Activated CD8-positive, alpha-beta memory T cell treated with anti-CD3 and anti-CD28 coated beads, Interleukin-2, amount 50 U/mL, for 4 hours (primary cell): ENCODE measurements at regions not wholly inside any gene's neighbourhood (a gene's known extent, or its start where the extent isn't known, plus 50 kb on each side); places are given as distances from the start of the nearest gene placed in this dataset.

Source experiments
- DNase-seq: peaks from one replicate; pipeline ENCODE4 v3.0.0-alpha.2; 2020

DNA sequence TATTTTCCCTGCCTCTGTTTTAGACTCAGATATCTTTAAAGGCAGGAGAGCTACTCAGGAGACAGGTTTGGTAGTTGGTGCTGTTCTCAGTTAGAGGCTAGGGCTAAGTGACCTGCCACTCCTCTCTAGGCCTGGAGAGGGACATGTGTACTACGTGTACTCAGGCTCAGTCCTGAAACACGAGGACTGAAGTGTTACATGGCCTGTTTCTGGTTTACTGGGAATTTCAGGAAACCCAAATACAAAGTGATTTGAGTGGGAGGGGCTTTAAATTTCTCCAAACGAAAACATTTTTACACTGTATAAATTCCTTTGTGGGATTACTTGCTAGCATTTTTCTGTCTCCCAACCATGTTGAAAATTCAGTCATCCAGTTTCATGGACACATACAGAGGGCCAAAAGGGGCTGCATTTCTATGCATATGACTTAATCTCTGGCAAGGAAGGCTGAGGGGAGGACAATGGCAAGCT, 343.3 kb downstream of the CYP26B1 start:
- no peak for DNase-seq

DNA sequence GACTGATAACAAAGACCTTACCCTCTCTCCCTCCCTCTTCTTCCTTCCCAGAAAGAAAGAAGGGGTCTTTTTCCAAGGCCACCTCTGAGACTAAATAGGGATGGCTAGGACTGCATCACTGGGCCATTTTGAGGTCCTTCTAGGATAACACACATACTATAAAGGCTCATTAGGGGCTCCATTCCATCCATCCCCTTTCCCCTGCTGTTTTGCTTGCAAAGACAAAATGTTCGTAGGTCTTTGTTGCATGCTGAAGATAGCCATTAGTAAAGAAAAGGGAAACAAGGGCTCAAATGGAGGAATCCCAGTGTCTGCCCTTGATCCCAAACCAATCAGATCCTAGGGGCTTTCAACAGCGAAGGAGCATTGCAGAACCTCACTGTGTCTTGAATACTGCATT, 344.3 kb downstream of the CYP26B1 start:
- no peak for DNase-seq

DNA sequence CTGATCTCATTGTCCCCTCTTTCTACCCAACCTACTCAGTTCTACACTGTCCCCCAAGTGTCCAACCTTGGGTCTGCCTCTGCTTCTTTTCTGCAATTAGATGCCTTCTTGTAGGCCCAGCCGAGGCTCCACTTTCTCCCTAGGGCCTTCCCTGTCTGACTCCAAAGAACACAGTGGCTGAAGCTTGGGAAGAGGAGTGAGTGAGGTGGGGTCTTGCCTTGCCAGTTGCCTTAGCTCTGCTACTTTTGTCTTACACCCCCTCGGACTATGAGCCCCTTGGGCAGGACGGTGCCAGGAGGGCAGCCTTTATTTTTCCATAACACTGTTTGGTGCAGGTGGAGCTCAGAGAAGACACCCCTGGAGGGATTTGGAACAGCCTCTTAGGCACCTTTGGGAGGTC, 345.1 kb downstream of the CYP26B1 start:
- DNase-seq, result no peak

DNA sequence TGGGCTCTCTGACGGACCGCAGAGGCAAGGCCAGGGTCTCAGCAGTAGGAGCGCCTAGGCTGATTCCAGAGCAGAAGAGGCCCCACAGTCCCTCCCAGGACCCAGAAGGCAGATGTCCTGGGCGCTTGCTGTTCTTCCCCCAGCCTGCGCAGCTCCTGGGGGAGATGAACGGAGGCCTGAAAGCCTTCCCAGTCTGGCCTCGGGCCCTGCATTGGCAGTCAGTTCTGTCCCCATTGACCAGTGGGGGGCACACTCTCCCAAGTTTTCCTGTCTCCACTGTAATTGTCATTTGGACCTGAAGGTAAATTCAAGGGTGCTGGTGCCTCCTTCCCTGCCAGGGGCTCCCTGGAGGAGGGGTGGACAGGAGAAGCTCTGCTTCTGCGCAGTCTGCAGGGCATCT, 345.7 kb downstream of the CYP26B1 start:
- no peak for DNase-seq

DNA sequence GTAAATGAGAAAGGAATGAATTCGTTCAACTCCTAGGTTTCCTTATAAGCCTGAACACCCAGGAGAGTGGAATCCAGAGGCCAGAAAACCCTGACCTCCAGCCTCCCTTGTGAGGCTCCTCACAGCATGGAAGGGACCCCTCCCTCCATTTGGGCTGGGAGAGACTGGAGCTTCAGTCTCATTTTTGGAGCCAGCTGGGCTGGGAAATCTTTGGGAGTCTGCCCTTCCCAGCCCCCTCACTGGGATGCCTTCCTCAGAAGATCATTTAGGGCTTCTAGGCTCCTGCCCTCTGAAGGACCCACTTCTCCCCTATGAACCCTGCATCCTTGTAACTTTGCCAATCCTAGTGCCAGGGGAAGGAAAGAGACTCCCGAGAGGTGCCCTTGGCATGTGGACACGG, 346.1 kb downstream of the CYP26B1 start:
- no peak for DNase-seq

DNA sequence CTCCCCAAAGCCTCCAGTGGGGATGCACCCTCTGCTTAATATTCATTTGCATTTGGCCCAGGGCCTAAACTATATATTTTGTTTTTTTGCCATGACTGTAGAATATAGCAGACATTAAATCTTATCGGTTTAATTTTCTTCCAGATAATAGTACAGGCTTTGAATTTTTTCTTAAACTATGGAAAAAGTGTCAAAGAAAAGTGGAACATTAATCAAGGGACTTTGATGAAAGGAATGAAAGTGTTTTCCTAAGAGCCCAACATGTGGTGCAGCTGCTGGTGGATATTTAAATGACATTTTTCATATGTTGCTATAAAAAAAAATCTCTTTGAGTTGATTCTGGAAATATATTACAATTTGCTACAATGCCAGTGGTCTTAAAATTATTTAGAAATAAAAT, 346.8 kb downstream of the CYP26B1 start:
- no peak for DNase-seq

DNA sequence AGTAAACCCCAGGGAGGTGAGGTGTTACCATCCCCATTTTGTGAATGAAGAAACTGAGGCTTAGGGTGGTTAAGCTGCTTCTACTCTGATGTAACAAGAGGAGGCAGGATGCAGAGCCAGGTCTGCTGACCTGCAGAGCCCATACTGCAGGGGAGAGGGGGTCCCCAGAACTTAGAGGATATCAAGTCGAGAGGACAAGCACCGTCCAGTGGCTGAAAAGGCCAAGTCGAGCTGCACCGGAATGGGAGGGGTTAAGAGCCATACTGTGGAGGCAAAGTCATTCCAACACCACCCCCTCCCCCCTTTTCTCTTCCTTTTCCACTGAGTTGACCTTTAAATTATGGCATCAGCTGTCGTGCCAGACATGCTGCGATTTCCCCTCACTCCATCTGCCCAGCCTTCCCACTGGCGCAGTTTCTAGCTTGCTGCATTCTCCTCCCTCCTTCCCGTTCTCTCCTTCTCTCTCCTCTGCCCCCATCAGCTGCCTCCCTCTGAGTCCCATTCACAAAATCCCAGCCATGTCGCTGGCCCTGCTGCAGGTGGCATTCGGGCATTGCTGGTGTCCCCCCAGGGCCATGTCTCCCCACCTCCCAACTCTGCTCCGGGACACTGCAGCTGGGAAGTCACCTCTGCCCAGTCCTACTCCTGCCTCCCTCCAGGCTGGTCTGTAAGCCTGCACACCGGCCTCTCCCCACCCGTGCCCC, 346.9 kb downstream of the DYSF start:
- no peak for DNase-seq

DNA sequence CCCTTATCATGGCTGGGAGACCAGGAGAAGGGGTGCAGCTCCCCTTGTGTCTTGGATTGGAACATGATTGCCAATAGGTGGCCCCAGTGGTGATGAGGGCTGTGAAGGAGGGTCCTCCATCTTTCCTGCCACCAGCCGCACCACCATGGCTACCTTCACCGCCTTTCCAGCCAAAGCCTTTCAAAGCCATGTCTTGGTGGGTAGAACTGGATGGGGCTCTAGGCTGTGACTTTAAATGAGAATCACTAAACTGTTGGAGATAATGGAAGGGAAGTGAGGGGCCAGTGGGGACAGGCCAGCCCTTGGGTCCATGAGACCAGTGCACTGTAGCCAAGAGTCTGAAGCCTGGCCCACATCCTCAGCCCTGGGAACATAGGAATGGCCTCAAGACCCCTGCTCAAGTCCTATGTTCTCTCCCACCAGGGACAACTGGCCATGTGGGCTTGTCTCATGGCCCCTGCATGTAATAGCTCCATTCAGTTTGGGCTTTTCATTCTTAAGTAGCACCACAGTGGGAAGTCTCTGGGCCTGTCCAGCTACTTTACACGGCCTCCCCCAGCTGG, 345.7 kb downstream of the DYSF start:
- no peak for DNase-seq

DNA sequence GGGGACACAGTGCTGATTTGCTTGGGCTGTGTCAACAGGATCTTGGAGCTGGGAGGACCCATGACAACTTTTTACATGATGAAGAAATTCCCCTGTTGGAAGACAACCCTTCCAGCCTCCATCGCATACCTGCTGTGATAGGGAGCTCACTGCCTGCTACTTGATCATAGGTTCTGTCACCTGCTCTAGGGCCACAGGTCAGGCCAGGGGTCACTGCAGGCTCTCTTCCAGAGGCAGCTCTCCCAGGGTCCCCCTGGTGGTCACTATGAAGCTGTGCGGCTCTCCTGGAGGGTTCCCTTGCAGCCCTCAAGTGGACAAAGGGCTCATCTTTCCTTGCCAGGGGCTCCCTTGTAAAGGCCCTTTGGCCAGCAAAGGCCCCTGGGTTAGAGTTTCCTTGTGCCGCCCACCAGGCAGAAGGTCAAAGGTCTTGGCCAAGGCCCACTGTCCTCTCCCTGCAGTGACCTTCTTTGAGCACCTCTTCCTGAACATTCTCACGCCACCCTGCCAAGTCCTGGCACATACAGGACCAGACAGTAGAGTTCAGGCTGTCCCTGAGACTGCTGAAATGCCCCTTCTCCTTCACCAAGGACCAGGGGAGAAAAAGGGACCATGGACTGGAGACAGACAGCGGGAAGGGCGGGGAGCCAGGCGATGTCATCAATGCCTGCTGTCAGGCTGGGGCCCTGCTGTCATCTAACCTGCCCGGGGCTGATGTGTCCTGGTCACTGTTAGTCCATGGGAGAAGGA, 345.1 kb downstream of the DYSF start:
- no peak for DNase-seq

DNA sequence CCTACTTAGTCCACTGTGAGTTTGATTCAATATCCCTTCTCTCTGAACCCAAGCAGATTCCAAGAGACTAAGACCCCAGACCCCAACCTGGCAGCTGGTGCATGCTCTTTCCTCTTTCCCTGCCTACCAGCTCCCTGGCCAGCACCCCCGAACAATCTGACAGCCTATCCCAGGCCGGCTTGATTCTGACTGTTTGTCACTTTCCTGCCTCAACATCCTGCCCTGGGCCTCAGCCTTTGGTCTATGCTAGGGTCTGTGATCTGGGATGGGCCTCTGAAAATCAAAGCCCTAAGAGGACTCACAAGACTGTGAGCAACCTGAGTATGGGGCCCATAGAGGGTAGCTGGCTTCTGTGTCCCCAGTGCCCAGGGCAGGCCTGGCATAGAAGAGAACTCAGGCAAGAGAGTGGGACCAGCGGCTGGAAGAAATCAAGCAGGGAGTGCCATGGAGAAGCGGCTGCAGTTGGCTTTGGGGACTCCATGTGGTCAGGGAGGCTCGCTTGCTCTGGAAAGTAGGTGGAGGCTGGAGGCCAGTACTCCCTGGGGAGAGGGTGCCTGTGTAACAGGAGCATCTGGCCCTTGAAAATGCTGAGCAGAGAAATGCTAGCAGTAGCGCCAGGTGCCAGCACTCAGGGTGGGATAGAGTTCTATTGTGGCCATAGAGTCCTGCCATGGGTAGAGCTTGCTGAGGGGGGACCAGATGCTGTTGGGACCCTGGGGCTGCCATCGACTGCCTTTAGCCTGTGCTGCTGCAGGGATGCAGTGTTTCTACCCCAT, 343.9 kb downstream of the DYSF start:
- DNase-seq, result no peak

DNA sequence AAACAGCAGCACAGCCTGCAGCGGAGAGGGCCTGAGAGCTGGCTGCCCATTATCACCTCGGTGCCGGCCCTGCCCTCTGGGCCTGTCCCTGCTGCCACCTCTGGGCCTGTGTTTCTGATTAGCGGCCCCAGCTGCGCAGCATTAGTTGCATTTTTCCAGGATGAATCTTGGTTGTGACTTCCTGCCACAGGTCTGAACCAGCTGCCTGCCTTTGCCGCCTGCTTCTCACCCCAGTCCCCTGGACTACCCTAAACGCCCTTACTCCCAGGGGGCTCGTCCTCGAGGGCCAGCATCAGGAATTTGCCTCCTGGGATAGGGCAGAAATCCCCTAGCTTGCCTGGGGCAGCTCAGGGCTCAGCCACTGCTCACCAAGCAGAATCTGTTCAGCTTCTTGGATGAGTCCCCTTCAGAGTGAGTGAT, 342.8 kb downstream of the DYSF start:
- DNase-seq, result no peak

DNA sequence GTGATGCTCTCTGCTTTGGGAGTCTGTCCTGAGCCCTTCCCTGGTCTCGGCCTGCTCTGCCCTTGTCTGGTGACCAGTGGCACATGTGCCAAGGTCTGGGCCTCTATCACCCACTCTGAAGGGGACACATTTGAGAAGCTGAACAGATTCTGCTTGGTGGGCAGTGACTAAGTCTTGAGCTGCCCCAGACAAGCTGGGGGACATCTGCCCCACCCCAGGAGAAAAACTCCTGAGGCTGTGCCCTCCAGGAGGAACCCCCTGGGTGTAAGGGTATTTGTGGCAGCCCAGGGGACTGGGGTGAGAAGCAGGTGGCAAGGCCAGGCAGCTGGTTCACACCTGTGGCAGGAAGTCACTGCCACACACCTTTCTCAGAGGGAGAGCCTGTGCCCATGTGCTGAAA, 342.1 kb downstream of the DYSF start:
- DNase-seq, result no peak

DNA sequence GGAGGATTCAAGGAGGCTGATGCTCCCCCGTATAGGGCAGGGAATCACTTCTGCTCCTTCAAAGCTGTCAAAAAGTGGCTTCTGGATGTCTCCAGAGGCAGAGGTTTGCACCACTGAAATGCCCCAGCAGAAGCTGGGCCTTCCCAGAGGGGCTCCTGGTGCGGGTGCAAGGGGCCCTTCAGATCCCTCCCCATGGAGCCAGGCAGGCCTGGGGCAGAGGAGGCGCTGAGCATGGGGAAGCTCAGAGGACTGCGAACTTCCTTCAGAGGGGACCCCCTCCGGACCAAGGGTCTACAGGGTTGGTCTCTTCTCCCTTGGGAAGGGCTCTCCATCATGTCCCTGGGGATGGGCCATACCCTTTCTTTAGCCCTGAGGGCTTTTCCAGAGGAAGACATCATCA, 341.2 kb downstream of the DYSF start:
- no peak for DNase-seq

DNA sequence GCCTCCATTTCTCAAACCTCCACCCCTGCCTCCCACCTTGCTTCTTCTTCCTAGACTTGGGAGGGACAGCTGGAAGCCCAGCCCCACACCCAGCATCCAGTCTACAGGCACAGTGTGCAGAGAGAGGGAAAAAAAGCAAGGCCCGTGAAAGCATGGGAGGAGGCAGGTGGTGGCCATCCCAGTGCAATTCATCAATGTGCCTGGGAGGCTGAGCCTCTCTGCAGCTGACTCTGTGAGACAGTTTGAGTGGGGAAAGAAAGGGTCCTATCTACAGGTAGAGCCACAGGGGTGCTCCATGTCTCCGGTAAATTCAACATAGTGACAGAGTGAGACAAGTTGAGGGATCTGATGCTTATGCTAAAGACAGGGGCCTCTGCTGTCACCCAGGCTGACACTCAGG, 340.6 kb downstream of the DYSF start:
- no peak for DNase-seq

DNA sequence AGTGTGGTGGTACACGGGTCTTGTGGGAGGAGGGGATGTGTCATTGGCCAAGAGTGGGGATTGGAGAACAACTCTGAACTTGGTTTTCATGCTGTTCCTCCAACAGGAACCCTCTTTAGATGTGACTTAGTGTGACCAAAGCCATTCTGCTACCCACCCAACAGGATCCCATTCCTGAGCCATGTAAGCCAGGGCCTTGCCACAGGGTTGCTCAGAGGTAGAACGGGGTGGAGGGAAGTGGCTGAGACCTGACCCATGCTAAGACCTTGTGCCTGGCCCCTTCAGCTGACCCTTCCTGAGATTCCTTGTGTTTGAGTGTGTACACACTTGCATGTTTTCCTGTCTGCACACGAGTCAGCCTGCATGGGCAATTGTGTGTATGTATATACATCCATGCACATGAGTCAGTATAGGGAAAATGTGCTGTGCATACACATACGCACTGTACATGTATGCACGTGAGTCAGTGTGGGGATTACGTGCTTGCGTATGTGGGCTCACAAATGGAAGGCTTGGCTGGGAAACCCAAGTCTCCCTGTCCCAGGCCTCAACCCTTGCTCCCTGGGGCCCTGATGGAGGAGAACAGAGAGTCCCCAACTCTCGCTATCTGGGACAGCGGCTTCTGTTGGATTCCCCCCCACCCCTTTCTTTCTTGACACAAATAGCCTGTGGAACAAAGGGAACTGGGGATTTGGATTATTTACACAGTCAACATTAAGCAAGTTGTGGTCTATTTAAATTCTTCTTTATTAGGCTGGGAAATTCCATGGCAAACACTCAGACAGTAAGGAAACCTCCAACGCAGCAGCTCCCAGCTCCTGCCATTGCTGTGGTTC, 339.8 kb downstream of the DYSF start:
- DNase-seq, result no peak

DNA sequence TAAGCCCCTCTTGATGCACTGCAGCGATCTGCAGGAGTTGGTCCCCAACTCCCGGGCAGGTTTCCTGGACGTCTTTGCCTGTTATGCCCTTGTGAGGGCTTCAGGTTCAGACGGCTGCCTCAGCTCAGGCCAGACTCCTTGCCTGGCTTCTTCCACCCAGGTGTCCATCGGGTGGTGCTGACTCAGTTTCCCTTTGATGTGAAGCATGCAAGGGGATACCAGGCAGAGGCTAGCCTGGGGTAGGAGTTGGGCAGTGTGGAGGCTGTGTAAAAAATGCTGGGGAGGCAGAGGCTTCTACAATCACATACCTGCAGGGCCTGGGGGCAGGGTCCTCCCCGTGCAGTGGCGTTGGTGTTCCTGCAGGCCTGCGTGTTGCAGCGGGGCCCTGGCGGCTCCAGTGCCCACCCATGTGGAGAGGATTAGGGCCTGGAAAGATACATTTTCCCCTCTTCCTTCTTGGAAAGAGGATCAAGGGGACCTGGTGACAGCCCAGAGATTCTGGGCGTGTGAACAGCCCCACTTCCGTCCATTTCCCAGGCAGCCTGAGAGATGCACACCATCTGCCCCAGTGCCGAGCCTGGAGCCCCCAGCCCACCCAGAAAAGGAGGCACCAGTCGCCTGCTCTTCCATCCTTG, 338.3 kb downstream of the DYSF start:
- no peak for DNase-seq

DNA sequence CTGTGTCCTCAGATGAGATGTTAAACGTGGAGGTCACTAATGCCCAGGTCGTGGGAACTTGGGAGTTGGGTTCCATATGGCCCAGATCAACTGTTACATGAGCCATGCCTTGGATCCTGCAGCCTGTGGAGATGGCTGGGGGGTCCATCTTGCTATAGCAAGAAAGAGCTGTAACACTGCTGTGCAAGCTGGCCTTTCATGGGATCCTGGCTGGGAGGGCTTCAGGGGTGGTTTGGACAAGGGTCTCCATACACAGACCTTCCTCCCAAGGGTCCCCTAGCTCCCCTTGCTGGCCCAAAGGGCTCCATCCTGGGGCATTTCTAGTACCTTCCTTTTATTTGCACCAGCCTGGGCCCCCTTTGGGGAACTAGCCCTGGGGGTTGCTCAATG, 337.7 kb downstream of the DYSF start:
- DNase-seq, result no peak

DNA sequence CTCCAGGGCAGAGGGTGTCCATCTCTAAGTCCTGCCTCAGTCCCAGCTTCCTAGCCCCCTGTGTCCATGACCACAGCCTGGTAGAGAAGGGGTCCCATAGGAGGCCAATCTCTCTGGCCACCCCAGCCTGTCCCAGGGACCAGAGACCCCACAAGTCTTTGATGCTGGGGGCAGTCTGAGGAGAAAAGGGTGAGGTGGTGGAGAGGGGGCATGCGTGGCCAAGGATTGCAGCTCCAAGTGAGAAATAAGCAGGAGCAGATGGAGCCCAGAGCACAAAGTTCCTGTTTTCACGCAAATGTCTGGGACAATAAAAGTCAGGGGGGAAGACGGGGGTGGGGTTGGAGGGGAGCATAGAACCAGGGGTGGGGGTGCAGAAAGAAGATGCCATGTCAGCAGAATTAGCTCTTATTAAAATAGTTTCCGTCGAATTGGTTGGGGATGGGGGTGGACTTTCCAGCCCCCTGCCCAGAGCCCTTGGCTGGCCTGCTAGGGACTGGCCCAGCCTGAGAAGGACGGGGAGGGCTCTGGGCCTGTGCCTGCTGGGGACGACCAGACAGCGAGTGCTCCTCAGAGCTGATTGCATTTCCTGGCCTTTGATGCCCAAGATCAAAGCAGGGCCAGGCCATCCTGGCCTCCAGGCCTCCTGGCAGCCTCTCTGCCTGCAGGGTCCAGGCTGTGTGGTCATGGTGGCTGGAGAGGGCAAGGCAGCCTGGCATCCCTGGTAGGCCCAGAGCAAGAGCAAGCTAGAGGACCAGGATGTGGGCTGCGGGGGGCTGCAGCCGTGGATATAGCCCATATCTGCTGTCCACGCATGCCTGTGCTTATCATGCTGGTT, 337.1 kb downstream of the DYSF start:
- no peak for DNase-seq

DNA sequence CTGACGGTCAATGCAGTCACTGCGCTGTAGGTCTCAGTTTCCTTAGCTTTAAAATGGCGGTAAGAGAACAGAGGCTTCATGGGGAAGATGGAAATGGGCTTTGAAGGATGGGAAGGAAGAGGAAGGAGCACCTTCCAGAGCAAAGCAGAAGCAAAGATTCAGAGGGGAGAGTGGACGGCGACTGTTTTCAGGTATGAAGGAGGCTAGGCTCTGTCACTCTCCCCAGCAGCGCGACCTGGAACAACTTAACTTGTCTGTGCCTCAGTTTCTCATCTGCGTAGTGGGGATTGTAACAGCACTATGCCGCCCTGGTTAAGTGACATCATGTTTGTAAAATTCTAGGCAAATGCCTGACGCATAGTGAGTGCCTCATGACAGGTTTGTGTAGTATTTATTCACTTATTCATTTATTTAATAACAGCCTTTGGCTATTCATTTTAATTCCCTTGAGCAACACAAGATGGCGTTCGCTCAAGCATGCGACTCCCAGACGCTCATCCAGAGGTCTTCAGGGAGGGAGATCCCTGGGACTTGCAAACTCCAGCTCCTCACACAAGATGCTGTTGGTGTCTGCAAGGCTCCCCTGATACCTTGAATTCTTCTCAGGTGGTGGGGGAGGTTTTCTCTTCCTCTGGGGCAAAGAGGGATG, 336.3 kb downstream of the DYSF start:
- no peak for DNase-seq

DNA sequence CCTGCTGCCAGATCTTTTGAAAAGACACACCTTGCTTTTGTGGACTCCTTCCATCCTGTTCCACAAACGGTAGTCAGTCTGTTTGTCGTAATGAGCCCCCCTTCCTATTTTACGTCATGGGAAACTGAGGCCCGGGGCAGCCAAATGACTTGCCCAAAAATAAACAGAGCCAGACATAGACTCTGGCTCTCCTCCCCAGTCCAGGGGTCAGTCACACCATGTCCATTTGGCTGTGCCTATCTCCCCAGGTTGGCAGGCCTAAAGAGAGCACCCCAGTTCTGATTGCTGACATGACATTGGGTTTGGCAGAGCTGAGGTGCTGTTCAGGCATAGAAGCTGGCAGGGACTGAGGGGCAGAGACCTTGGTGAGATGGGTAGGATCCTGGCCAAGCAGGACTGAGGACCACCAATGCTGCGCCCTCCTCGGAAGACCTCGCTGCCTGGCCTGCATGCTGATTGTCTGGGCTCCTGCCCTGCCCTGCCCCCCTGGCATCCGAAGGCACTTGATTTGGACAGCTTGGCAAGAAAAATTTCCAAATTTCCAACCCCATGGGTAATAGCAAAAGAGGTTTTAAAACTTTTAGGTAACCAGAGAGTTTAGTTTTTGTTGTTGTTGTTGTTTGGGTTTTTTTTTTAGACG, 335.4 kb downstream of the DYSF start:
- DNase-seq, result no peak
